ENCODE measurements at regions not wholly inside any gene's neighbourhood (a gene's known extent, or its start where the extent isn't known, plus 50 kb on each side); places are given as distances from the start of the nearest gene placed in this dataset.

DNA sequence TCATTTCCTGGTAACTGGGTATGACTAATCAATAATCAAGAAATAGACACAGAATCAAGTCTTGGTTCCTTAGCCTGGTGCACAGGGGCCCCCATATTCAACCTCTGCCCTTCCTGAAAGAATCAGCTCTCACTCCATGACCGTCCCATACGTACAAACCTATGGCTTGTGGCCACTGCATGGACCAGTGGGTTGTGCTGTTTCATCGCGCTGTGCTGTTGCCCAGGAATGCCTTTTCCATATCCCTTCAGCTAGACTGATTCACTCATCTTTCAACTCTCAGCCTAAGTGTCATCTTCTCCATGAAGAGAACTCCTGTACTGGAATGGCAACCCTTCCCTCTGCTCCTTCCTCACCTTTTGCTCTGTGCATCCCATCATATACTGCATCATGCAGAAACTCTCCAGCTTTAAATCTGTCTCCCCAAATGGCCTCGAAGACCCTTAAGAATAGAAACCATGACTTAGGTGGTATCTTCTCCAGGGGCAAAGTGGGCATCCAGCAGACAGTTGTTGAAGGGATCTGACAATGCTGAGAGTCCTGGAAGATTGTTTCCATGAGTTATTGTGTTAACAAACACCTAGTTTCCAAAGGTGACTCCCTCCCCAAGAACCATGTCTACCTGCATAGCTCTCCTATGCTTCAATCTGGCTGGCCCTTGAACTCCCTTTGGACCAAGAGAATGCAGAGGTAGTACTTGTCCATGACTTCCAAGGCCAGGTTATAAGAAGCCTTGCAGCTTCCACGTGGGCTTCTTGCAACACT lies 180.8 kb downstream of the ACTL7B start:
- Histone ChIP-seq H3K4me1 (ENCODE audit: insufficient read depth, low read length) (no peaks in the 10 kb centered on the region), H3K27ac (ENCODE audit: low read depth, low read length) (no peak overlapping the region), H3K4me3 (ENCODE audit: low read depth in 1 of 2, low read length in 2 of 2) (no peak overlapping the region), H3K9ac (ENCODE audit: low read length) (no peak overlapping the region), H3K9me3 (ENCODE audit: low read length) (no peaks in the 10 kb centered on the region), H3K27me3 (ENCODE audit: control insufficient read depth in 1 of 2, insufficient read depth in 2 of 2, low read length in 2 of 2) (no peaks in the 10 kb centered on the region), H3K36me3 (ENCODE audit: insufficient read depth, low read length) (no peaks in the 10 kb centered on the region)

DNA sequence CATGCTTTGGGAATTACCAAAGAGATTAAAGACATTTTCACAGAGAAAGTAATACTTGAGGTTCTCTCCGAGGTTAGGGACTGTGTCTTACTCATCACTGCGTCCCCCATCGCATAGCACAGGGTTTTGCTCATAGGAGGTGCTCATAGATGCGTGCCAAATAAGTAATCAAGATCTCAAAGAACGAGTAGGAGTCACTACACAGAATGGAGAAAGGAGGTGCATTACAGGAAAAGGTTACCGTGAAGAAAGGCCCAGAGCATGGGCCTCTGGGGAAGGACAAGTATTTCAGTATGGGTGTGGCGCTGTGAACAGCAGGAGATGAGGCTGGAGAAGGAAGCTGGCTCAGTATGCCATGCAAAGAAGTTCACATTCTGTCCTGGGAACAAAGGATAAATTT lies 182.4 kb downstream of the ACTL7B start:
- H3K27me3 ChIP-seq (ENCODE audit: control insufficient read depth in 1 of 2, insufficient read depth in 2 of 2, low read length in 2 of 2) = no peaks in the 10 kb centered on the region
- no peak overlapping the region for H3K27ac ChIP-seq (ENCODE audit: low read depth, low read length)
- no peaks in the 10 kb centered on the region for H3K4me1 ChIP-seq (ENCODE audit: insufficient read depth, low read length)
- H3K9ac ChIP-seq (ENCODE audit: low read length) = no peak overlapping the region
- no peaks in the 10 kb centered on the region for H3K9me3 ChIP-seq (ENCODE audit: low read length)
- H3K4me3 ChIP-seq (ENCODE audit: low read depth in 1 of 2, low read length in 2 of 2) = no peak overlapping the region
- no peaks in the 10 kb centered on the region for H3K36me3 ChIP-seq (ENCODE audit: insufficient read depth, low read length)

DNA sequence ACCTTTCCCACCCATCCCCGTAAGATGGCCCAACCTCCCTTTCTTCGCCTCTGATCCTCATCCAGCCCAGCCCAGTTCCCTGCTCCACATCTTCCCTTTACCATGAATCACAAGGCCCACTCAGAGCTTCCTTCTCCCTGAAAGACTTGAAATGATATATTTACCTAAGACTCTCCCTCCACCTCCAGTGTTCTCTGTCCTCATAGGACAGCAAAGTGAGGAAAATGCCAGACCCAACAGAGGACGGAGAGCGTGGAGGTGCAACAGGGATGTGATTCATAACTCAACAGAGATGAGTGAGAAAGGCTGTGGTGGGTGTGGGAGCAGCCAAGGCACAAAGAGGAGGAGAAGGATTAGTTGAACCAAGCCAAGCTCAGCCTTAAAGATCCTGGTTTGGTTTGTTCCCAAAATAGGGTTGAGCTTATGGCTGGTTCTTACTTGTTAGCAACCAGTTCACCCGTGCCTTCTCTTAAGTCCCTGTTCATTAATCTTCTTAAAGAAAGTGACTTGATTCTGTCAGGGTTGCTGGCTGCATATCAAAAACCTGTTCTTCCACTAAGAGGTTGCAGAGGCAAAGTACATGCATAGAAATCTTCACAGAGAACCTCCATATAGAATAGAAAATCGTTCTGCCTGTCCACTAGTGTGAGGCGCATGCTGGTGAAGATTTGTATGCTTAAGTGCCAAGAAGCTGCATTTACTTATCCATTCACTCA lies 183.2 kb downstream of the ACTL7B start:
- Histone ChIP-seq H3K9ac (ENCODE audit: low read length) (no peak overlapping the region), H3K36me3 (ENCODE audit: insufficient read depth, low read length) (no peaks in the 10 kb centered on the region), H3K9me3 (ENCODE audit: low read length) (no peaks in the 10 kb centered on the region), H3K4me3 (ENCODE audit: low read depth in 1 of 2, low read length in 2 of 2) (no peak overlapping the region), H3K4me1 (ENCODE audit: insufficient read depth, low read length) (no peaks in the 10 kb centered on the region), H3K27me3 (ENCODE audit: control insufficient read depth in 1 of 2, insufficient read depth in 2 of 2, low read length in 2 of 2) (no peaks in the 10 kb centered on the region), H3K27ac (ENCODE audit: low read depth, low read length) (no peak overlapping the region)

DNA sequence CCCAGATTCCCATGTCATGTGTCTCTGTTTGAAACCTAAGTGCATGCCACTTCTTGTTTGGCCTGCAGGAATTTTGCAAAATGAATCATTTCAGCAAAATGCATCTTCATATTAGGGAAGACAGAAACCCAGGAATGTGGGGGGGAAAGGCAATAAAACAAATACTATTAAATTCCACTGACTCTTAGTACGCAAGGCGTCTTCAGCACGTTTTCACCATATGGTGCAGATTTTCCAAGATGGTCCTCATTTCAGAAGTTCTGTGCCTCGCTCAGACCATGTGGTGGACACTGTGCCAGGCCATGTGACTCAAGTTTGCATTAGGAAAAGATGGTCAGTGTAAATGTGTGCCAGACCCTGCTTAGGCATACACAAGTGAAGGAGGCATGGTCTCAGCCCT lies 184.0 kb downstream of the ACTL7B start:
- H3K4me3 ChIP-seq (ENCODE audit: low read depth in 1 of 2, low read length in 2 of 2) = no peak overlapping the region
- no peaks in the 10 kb centered on the region for H3K27me3 ChIP-seq (ENCODE audit: control insufficient read depth in 1 of 2, insufficient read depth in 2 of 2, low read length in 2 of 2)
- no peak overlapping the region for H3K27ac ChIP-seq (ENCODE audit: low read depth, low read length)
- no peak overlapping the region for H3K9ac ChIP-seq (ENCODE audit: low read length)
- H3K9me3 ChIP-seq (ENCODE audit: low read length) = no peaks in the 10 kb centered on the region
- H3K36me3 ChIP-seq (ENCODE audit: insufficient read depth, low read length) = no peaks in the 10 kb centered on the region
- no peaks in the 10 kb centered on the region for H3K4me1 ChIP-seq (ENCODE audit: insufficient read depth, low read length)

DNA sequence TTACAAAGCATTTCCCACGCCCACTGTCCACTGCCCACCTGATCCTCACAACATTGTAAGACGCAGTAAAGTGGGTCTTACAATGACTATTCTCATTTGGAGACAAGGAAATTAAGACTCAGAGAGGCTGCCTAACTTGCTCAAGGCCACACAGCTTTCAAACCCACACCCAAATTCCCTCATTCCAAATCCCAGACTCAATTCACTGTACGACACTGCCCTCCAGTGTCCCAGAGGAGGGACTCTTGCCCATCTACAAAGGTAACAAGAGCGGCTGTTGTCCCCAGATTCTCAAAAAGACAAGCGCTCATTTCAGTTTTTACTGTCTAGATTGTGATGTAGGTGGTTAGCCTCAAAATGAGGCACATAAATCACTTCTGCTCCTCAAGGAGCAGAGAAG lies 184.6 kb downstream of the ACTL7B start:
- Histone ChIP-seq H3K36me3 (ENCODE audit: insufficient read depth, low read length) (no peaks in the 10 kb centered on the region), H3K27ac (ENCODE audit: low read depth, low read length) (no peak overlapping the region), H3K9ac (ENCODE audit: low read length) (no peak overlapping the region), H3K4me1 (ENCODE audit: insufficient read depth, low read length) (no peaks in the 10 kb centered on the region), H3K4me3 (ENCODE audit: low read depth in 1 of 2, low read length in 2 of 2) (no peak overlapping the region), H3K9me3 (ENCODE audit: low read length) (no peaks in the 10 kb centered on the region), H3K27me3 (ENCODE audit: control insufficient read depth in 1 of 2, insufficient read depth in 2 of 2, low read length in 2 of 2) (no peaks in the 10 kb centered on the region)

DNA sequence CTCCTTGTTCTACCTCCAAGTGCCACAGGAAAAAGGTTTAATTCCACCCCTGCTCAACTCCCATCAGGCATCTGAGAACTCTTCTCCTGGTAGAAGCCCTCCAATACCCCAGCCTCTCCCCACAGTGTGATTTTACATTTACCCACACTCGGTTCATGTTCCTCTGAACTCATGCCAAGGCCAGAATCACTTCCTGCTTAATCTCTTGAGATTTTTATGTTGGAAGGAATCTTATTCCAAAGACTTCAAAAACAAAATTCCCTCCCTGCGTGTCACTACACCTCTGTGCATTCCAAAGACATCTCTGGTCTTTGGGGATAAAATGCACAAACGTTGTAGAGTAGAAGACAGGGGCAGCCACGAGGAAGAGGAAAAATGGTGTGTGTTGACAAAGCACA lies 186.8 kb downstream of the ACTL7B start:
- Histone ChIP-seq H3K9ac (ENCODE audit: low read length) (no peak overlapping the region), H3K36me3 (ENCODE audit: insufficient read depth, low read length) (no peaks in the 10 kb centered on the region)

DNA sequence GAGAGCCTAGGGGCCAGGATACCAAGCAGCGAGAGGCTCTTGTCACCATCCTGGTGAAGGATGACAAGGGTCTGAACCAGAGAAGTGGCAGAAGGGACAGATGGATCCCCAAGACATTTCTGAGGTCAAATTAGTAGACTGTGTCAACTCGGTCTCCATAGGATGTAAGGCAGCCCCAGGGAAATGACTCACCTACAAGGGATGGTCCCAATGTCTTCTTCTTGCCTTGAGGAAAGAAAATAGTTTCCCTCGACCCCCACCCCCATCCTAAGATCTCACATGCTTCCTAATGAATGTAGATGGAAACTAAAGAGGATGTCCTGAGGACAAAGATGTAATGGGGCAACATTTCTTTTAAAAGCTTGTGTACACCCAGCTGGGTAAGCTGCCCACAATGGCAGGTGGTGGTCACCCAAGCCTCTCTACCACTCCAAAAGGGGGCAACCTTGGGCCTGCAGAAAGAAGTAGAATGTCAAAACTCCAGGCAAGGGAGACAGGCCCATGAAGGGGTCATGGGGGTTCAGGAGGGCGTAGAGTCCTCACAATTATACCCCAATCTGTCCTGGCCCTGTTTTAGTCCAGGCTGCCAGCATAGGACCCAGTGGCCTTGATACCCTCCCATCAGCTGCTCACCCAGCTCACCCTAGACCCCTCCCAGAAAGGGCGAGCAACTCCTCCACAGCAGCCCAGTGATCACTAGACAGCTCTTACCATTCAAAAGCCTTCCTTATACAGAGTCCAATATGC lies 187.4 kb downstream of the ACTL7B start:
- Histone ChIP-seq H3K4me3 (ENCODE audit: low read depth in 1 of 2, low read length in 2 of 2) (no peak overlapping the region), H3K36me3 (ENCODE audit: insufficient read depth, low read length) (no peaks in the 10 kb centered on the region), H3K27me3 (ENCODE audit: control insufficient read depth in 1 of 2, insufficient read depth in 2 of 2, low read length in 2 of 2) (no peaks in the 10 kb centered on the region), H3K27ac (ENCODE audit: low read depth, low read length) (no peak overlapping the region), H3K9ac (ENCODE audit: low read length) (no peak overlapping the region), H3K4me1 (ENCODE audit: insufficient read depth, low read length) (no peaks in the 10 kb centered on the region), H3K9me3 (ENCODE audit: low read length) (no peaks in the 10 kb centered on the region)

More for the DNA sequence above, 186.8 kb downstream of the ACTL7B start:
- Histone ChIP-seq H3K4me3 (ENCODE audit: low read depth in 1 of 2, low read length in 2 of 2) (no peak overlapping the region), H3K27me3 (ENCODE audit: control insufficient read depth in 1 of 2, insufficient read depth in 2 of 2, low read length in 2 of 2) (no peaks in the 10 kb centered on the region), H3K27ac (ENCODE audit: low read depth, low read length) (no peak overlapping the region), H3K9me3 (ENCODE audit: low read length) (no peaks in the 10 kb centered on the region), H3K4me1 (ENCODE audit: insufficient read depth, low read length) (no peaks in the 10 kb centered on the region)

DNA sequence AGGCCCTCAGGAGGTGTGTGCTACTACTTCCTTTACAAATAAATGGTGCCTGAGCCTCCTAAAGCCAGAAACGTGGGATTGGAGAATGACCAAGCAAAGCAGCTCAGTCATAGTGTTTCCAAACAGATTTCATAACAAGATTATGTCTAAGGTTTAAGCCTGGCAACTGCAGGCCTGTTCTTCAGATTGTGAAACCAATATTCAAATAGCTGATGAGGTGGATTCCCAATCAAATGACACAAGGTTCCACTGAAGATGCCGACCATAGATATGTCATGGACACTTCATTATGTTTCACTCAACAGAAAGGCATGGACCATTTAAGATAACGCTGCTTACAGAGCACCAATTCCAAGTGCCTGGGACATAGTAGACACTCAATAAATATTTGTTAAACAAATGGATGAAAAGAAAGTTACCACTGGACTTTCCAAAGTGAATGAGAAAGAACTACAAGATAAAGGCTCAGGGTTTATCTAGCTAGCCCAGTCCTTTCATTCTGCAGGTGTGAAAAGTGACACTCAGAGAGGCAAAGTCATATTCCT lies 189.5 kb downstream of the ACTL7B start:
- no peaks in the 10 kb centered on the region for H3K27me3 ChIP-seq (ENCODE audit: control insufficient read depth in 1 of 2, insufficient read depth in 2 of 2, low read length in 2 of 2)
- no peaks in the 10 kb centered on the region for H3K36me3 ChIP-seq (ENCODE audit: insufficient read depth, low read length)
- H3K27ac ChIP-seq (ENCODE audit: low read depth, low read length) = no peak overlapping the region
- no peaks in the 10 kb centered on the region for H3K4me1 ChIP-seq (ENCODE audit: insufficient read depth, low read length)
- no peaks in the 10 kb centered on the region for H3K9me3 ChIP-seq (ENCODE audit: low read length)
- no peak overlapping the region for H3K4me3 ChIP-seq (ENCODE audit: low read depth in 1 of 2, low read length in 2 of 2)
- no peak overlapping the region for H3K9ac ChIP-seq (ENCODE audit: low read length)

DNA sequence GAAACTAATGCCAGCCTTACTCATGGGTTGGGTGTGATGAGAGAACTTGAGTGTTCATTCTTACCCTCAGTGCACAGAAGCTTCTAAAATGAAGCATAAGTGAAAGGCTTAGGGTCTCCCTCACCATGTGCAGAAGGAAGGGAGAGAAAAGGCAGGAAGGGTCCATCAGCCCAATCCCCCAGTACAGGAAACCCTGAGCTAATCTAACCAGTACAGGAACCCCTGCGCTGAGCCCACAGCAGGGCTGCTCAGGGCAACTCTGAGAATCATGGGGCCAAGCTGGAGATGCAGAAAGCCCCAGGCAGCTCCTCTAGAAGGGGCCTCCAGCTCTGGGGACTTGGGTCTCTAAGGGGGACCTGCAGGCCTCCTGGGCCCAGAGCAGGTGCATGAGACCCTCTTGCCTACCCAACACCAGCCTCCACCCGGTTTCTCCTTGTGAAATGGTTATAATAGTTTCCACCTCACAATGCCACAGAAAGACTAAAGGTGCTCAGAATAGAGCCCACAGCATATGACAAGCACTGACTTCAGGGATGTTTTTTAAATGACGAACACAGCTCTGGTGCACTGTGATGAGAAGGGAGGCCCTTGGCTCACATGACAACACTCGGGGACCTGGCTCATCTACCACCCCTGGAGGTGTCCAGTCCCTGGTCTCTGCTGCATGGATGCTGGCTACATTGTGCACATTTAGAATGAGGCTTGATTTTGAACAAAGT lies 190.1 kb downstream of the ACTL7B start:
- H3K27ac ChIP-seq (ENCODE audit: low read depth, low read length) = no peak overlapping the region
- H3K9ac ChIP-seq (ENCODE audit: low read length) = no peak overlapping the region
- no peaks in the 10 kb centered on the region for H3K27me3 ChIP-seq (ENCODE audit: control insufficient read depth in 1 of 2, insufficient read depth in 2 of 2, low read length in 2 of 2)
- H3K36me3 ChIP-seq (ENCODE audit: insufficient read depth, low read length) = no peaks in the 10 kb centered on the region
- no peaks in the 10 kb centered on the region for H3K9me3 ChIP-seq (ENCODE audit: low read length)
- H3K4me1 ChIP-seq (ENCODE audit: insufficient read depth, low read length) = no peaks in the 10 kb centered on the region
- no peak overlapping the region for H3K4me3 ChIP-seq (ENCODE audit: low read depth in 1 of 2, low read length in 2 of 2)

DNA sequence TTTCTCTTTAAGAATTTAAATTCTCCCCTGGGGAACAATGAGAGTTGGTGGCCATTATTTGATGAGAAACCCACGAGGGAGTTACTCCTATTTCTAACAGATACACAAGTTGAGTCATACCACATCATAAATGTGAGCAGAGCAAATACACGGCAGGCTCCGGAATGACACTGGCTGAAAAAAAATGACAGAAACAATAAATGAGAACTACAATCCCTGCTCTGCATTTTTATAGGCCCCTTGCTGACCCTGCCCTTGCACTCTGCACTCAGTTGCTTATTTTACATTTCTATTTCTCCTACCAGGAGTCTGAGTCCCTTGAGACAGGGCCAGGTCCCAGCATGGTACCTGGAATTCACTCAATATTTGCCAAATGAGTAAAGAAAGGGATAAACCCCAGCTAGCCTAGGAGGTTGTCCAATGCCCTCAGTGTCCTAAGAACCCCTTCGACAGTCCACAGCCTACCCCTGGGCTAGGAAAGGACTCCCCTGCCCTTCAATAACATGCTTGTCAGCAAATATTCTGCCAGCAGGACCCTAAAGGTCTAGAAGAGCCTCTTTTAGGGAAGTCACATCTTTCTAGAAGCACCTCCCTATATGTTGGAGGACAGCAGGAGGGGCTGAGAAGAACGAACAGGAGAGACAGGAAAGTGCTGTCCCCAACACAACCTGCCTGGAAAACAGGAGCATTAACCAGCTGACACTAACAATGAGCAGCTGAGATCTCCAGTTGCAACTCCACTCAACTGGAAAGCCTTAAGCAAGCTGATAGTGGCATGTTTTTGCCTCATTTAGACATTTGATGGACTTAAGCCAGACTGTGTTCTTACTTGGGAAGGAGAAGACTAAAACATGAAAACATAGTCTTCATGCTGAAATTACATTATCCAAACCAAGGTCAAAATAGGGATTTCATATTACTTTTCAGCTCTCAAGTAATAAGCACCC lies 191.2 kb downstream of the ACTL7B start:
- Histone ChIP-seq H3K4me1 (ENCODE audit: insufficient read depth, low read length) (no peaks in the 10 kb centered on the region), H3K4me3 (ENCODE audit: low read depth in 1 of 2, low read length in 2 of 2) (no peak overlapping the region), H3K9ac (ENCODE audit: low read length) (no peak overlapping the region), H3K27me3 (ENCODE audit: control insufficient read depth in 1 of 2, insufficient read depth in 2 of 2, low read length in 2 of 2) (no peaks in the 10 kb centered on the region), H3K36me3 (ENCODE audit: insufficient read depth, low read length) (no peaks in the 10 kb centered on the region), H3K27ac (ENCODE audit: low read depth, low read length) (no peak overlapping the region), H3K9me3 (ENCODE audit: low read length) (no peaks in the 10 kb centered on the region)

Measured in muscle layer of colon (tissue), 2 donors.